Astrocyte of the cerebellum (primary cell): ENCODE measurements at regions not wholly inside any gene's neighbourhood (a gene's known extent, or its start where the extent isn't known, plus 50 kb on each side); places are given as distances from the start of the nearest gene placed in this dataset.

Experiments used
- DNase-seq: peaks from one replicate; pipeline ENCODE4 v3.0.0-alpha.2; 2011; ENCODE audit warnings: low read depth
- H3K4me3 ChIP-seq: 2 replicates; pipeline ENCODE4 v1.5.1; 2011; ENCODE audit warnings: mild to moderate bottlenecking, low read depth, low read length, moderate library complexity
- CTCF ChIP-seq: IDR thresholded peaks from 2 replicates; pipeline ENCODE4 v1.5.1; 2012; ENCODE audit warnings: low read length, low read depth, moderate library complexity, mild to moderate bottlenecking; ENCODE audit errors: missing control alignments
- in situ Hi-C: cut with HindIII; loops from 2 replicates; pipeline ENCODE4 v1.10.0; 2017; ENCODE audit warnings: low sequenced_read_pairs

GRCh38 chr7:119382726-119383125 is 890.2 kb upstream of the KCND2 start:
- DNase-seq, result no peak
- TF ChIP-seq CTCF, result no peak
- H3K4me3 ChIP-seq, result no peak overlapping the region
- in situ Hi-C loops, result no loop called here

GRCh38 chr7:119395024-119395423 is 878.0 kb upstream of the KCND2 start:
- DNase-seq, result no peak
- no peak overlapping the region for H3K4me3 ChIP-seq
- TF ChIP-seq CTCF, result no peak
- in situ Hi-C loops, result no loop called here

- no peak for DNase-seq
- in situ Hi-C loops, result no loop called here
Measured at GRCh38 chr7:119397156-119397555, 875.8 kb upstream of the KCND2 start.

GRCh38 chr7:119408596-119408995 is 864.4 kb upstream of the KCND2 start:
- H3K4me3 ChIP-seq, result no peak overlapping the region
- no peak for TF ChIP-seq CTCF
- DNase-seq, result no peak
- in situ Hi-C loops, result no loop called here

More at GRCh38 chr7:119397156-119397555, 875.8 kb upstream of the KCND2 start:
- no peak for TF ChIP-seq CTCF
- H3K4me3 ChIP-seq, result no peak overlapping the region

- no peak for DNase-seq
- H3K4me3 ChIP-seq, result no peak overlapping the region
- in situ Hi-C loops, result no loop called here
- no peak for TF ChIP-seq CTCF
Measured at GRCh38 chr7:119413314-119413805, 859.6 kb upstream of the KCND2 start.

GRCh38 chr7:119415682-119416081 is 857.3 kb upstream of the KCND2 start:
- no peak overlapping the region for H3K4me3 ChIP-seq
- DNase-seq, result no peak
- no peak for TF ChIP-seq CTCF
- in situ Hi-C loops, result no loop called here

- no peak for TF ChIP-seq CTCF
- no peak overlapping the region for H3K4me3 ChIP-seq
- DNase-seq, result no peak
- in situ Hi-C loops, result no loop called here
Measured at GRCh38 chr7:119421657-119422056, 851.3 kb upstream of the KCND2 start.
